GM23338 (cell line): ENCODE measurements at regions not wholly inside any gene's neighbourhood (a gene's known extent, or its start where the extent isn't known, plus 50 kb on each side); places are given as distances from the start of the nearest gene placed in this dataset.

Experiments
- ATAC-seq: fragments of 200-7000 bp; cut with Tn5 transposase; 3 replicates; pipeline ENCODE4 v1.9.1; 2020
- DNase-seq: peaks from one replicate; pipeline ENCODE4 v3.0.0-alpha.2; 2015; ENCODE audit warnings: low spot score
- H2AFZ ChIP-seq: fragments of 200-600 bp; sonication (generic); 2 replicates; pipeline ENCODE4 v1.8.0; 2016; ENCODE audit warnings: antibody characterized with exemption, mild to moderate bottlenecking, moderate library complexity
- H3F3A ChIP-seq: fragments of 200-600 bp; sonication (generic); replicated peaks from 2 replicates; pipeline ENCODE4 v1.8.0; 2017; ENCODE audit warnings: antibody characterized with exemption, mixed run types, low read depth
- H3K27ac ChIP-seq: fragments of 200-600 bp; sonication (generic); 2 replicates; pipeline ENCODE4 v1.6.1; 2016; ENCODE audit warnings: low read depth
- H3K27me3 ChIP-seq: fragments of 200-600 bp; sonication (generic); 2 replicates; pipeline ENCODE4 v1.8.0; 2016; ENCODE audit warnings: mild to moderate bottlenecking, mixed run types, moderate library complexity; ENCODE audit not compliant: insufficient read depth
- H3K36me3 ChIP-seq: fragments of 200-600 bp; sonication (generic); 2 replicates; pipeline ENCODE4 v1.8.0; 2016; ENCODE audit warnings: mild to moderate bottlenecking; ENCODE audit not compliant: insufficient read depth
- H3K4me1 ChIP-seq: fragments of 200-600 bp; sonication (generic); 2 replicates; pipeline ENCODE4 v1.8.0; 2016; ENCODE audit warnings: mild to moderate bottlenecking, moderate library complexity; ENCODE audit not compliant: insufficient read depth
- H3K4me2 ChIP-seq: fragments of 200-600 bp; sonication (generic); 2 replicates; pipeline ENCODE4 v1.7.1; 2017; ENCODE audit warnings: mixed run types
- H3K4me3 ChIP-seq: fragments of 200-600 bp; sonication (generic); 2 replicates; pipeline ENCODE4 v1.6.1; 2016; ENCODE audit warnings: mixed run types
- H3K79me2 ChIP-seq: fragments of 200-600 bp; sonication (generic); replicated peaks from 2 replicates; pipeline ENCODE4 v1.8.0; 2017; ENCODE audit warnings: mild to moderate bottlenecking; ENCODE audit not compliant: insufficient read depth
- H3K9me2 ChIP-seq: fragments of 200-600 bp; sonication (generic); 2 replicates; pipeline ENCODE4 v1.8.0; 2017; ENCODE audit not compliant: insufficient read depth
- H4K20me1 ChIP-seq: fragments of 200-600 bp; sonication (generic); replicated peaks from 2 replicates; pipeline ENCODE4 v1.8.0; 2017; ENCODE audit warnings: mild to moderate bottlenecking; ENCODE audit not compliant: insufficient read depth
- H3K27ac Mint-ChIP-seq: 2 replicates; pipeline ENCODE4 v1.8.0; 2020; ENCODE audit warnings: inconsistent platforms, mild to moderate bottlenecking, moderate library complexity, mixed read lengths
- H3K27me3 Mint-ChIP-seq: 3 replicates; pipeline ENCODE4 v1.8.0; 2022; ENCODE audit warnings: low read depth, mild to moderate bottlenecking, moderate library complexity, mixed read lengths, inconsistent platforms; ENCODE audit not compliant: insufficient read depth, poor library complexity
- H3K36me3 Mint-ChIP-seq: 3 replicates; pipeline ENCODE4 v1.8.0; 2021; ENCODE audit warnings: low read depth, mild to moderate bottlenecking, inconsistent platforms, moderate library complexity, mixed read lengths
- H3K4me1 Mint-ChIP-seq: 3 replicates; pipeline ENCODE4 v1.8.0; 2020; ENCODE audit warnings: mild to moderate bottlenecking, inconsistent platforms, mixed read lengths
- H3K4me3 Mint-ChIP-seq: 3 replicates; pipeline ENCODE4 v1.8.0; 2021; ENCODE audit warnings: moderate library complexity, mild to moderate bottlenecking, inconsistent platforms, mixed read lengths
- H3K9me3 Mint-ChIP-seq: 3 replicates; pipeline ENCODE4 v1.8.0; 2020; ENCODE audit warnings: moderate library complexity, mild to moderate bottlenecking, inconsistent platforms, mixed read lengths
- CREB1 ChIP-seq: fragments of 250-450 bp; sonication (Bioruptor Pico); IDR thresholded peaks from 2 replicates; pipeline ENCODE4 v1.5.0; 2020; ENCODE audit warnings: low read depth, mild to moderate bottlenecking, moderate library complexity
- EZH2 ChIP-seq: fragments of 200-600 bp; sonication (generic); IDR thresholded peaks from one replicate; pipeline ENCODE4 v1.8.0; 2017; ENCODE audit warnings: antibody characterized with exemption, mild to moderate bottlenecking, low read depth; ENCODE audit not compliant: unreplicated experiment
- JUNB ChIP-seq: IDR thresholded peaks from one replicate; pipeline ENCODE4 v1.6.1; 2016; ENCODE audit warnings: antibody characterized with exemption; ENCODE audit not compliant: unreplicated experiment
- NANOG ChIP-seq: IDR thresholded peaks from 2 replicates; pipeline ENCODE4 v1.6.1; 2016; ENCODE audit warnings: antibody characterized with exemption, borderline replicate concordance
- POLR2AphosphoS5 ChIP-seq: IDR thresholded peaks from 2 replicates; pipeline ENCODE4 v1.6.1; 2016; ENCODE audit warnings: antibody characterized with exemption, low read depth
- STAT1 ChIP-seq: IDR thresholded peaks from one replicate; pipeline ENCODE4 v1.6.1; 2016; ENCODE audit warnings: antibody characterized with exemption; ENCODE audit not compliant: unreplicated experiment
- ZNF331 ChIP-seq: fragments of 250-450 bp; sonication (Bioruptor Pico); IDR thresholded peaks from 2 replicates; pipeline ENCODE4 v1.5.0; 2020; ENCODE audit warnings: low read depth, mild to moderate bottlenecking, moderate library complexity
- TF ChIP-seq, protein P1 (sequence below), 2 experiments: fragments of 200-600 bp in 1 of 2; sonication (generic) in 1 of 2; conservative IDR thresholded peaks; 2 replicates each; pipeline versions ENCODE4 v1.5.1 to v1.6.1; 2016 to 2017; ENCODE audit warnings: antibody characterized with exemption in 2 of 2, low read depth in 2 of 2, mild to moderate bottlenecking in 2 of 2, moderate library complexity in 1 of 2
- TF ChIP-seq, protein P2 (sequence below): fragments of 250-450 bp; sonication (Bioruptor Pico); IDR thresholded peaks from 2 replicates; pipeline ENCODE4 v1.5.0; 2020; ENCODE audit warnings: mild to moderate bottlenecking, moderate library complexity

DNA sequence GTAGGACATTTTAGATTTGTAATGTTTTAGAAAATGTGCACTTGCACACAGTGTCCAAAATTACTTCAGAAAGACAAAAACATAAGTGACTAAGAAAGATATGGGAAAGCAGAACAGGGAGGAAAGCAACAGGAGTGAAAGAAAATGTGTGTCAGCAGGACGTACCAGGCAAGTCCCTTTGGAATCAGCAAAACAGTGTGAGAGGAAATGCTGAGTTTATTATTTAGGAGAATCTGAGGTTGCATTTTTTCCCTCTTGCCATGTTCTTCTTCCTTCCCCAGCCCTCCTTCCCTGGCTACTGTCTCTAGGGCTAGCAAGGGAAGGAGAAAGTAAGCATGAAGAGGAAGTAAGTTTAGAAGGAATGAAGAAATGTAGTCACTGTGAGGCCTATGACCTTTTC, 67.7 kb upstream of the CD163 start (continued):
- no peak for TF ChIP-seq ZNF331
- no peak for TF ChIP-seq EZH2
- TF ChIP-seq STAT1, result no peak
- TF ChIP-seq, protein P1, sequence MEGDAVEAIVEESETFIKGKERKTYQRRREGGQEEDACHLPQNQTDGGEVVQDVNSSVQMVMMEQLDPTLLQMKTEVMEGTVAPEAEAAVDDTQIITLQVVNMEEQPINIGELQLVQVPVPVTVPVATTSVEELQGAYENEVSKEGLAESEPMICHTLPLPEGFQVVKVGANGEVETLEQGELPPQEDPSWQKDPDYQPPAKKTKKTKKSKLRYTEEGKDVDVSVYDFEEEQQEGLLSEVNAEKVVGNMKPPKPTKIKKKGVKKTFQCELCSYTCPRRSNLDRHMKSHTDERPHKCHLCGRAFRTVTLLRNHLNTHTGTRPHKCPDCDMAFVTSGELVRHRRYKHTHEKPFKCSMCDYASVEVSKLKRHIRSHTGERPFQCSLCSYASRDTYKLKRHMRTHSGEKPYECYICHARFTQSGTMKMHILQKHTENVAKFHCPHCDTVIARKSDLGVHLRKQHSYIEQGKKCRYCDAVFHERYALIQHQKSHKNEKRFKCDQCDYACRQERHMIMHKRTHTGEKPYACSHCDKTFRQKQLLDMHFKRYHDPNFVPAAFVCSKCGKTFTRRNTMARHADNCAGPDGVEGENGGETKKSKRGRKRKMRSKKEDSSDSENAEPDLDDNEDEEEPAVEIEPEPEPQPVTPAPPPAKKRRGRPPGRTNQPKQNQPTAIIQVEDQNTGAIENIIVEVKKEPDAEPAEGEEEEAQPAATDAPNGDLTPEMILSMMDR (conservative IDR thresholded peaks at IDR 0.05; ENCODE audit: low read depth in 2 of 2), result no peak

DNA sequence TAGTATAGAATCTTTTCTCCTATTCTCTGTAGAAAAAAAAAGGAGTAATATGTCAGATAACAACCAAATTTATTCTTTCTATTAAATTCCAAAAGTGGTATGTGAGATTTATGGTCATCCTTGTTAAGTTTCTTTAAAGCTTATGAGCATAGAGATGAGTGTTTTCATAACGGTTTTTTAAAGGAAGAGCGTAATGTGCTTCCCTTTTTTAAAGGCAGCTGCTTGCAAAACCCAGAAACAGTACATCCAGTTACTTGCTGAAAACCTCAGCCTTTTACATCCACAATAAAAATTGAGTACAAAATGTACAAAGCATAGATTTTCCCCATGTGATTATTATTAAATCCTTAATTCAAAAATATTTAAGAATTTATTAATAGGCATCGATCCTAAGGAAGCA, 53.6 kb upstream of the CD163 start:
- H3K36me3 ChIP-seq, result peaks cover 5% of the 10 kb centered on the region; the same call in 1 of the 2 replicates
- peaks cover 9% of the 10 kb centered on the region; the same call in 1 of the 2 replicates for H3K4me1 ChIP-seq
- no peak overlapping the region for H3K4me3 ChIP-seq
- H4K20me1 ChIP-seq, result no peaks in the 10 kb centered on the region
- H3K9me2 ChIP-seq, result no peaks in the 10 kb centered on the region
- no peak for TF ChIP-seq JUNB
- TF ChIP-seq, protein P2, sequence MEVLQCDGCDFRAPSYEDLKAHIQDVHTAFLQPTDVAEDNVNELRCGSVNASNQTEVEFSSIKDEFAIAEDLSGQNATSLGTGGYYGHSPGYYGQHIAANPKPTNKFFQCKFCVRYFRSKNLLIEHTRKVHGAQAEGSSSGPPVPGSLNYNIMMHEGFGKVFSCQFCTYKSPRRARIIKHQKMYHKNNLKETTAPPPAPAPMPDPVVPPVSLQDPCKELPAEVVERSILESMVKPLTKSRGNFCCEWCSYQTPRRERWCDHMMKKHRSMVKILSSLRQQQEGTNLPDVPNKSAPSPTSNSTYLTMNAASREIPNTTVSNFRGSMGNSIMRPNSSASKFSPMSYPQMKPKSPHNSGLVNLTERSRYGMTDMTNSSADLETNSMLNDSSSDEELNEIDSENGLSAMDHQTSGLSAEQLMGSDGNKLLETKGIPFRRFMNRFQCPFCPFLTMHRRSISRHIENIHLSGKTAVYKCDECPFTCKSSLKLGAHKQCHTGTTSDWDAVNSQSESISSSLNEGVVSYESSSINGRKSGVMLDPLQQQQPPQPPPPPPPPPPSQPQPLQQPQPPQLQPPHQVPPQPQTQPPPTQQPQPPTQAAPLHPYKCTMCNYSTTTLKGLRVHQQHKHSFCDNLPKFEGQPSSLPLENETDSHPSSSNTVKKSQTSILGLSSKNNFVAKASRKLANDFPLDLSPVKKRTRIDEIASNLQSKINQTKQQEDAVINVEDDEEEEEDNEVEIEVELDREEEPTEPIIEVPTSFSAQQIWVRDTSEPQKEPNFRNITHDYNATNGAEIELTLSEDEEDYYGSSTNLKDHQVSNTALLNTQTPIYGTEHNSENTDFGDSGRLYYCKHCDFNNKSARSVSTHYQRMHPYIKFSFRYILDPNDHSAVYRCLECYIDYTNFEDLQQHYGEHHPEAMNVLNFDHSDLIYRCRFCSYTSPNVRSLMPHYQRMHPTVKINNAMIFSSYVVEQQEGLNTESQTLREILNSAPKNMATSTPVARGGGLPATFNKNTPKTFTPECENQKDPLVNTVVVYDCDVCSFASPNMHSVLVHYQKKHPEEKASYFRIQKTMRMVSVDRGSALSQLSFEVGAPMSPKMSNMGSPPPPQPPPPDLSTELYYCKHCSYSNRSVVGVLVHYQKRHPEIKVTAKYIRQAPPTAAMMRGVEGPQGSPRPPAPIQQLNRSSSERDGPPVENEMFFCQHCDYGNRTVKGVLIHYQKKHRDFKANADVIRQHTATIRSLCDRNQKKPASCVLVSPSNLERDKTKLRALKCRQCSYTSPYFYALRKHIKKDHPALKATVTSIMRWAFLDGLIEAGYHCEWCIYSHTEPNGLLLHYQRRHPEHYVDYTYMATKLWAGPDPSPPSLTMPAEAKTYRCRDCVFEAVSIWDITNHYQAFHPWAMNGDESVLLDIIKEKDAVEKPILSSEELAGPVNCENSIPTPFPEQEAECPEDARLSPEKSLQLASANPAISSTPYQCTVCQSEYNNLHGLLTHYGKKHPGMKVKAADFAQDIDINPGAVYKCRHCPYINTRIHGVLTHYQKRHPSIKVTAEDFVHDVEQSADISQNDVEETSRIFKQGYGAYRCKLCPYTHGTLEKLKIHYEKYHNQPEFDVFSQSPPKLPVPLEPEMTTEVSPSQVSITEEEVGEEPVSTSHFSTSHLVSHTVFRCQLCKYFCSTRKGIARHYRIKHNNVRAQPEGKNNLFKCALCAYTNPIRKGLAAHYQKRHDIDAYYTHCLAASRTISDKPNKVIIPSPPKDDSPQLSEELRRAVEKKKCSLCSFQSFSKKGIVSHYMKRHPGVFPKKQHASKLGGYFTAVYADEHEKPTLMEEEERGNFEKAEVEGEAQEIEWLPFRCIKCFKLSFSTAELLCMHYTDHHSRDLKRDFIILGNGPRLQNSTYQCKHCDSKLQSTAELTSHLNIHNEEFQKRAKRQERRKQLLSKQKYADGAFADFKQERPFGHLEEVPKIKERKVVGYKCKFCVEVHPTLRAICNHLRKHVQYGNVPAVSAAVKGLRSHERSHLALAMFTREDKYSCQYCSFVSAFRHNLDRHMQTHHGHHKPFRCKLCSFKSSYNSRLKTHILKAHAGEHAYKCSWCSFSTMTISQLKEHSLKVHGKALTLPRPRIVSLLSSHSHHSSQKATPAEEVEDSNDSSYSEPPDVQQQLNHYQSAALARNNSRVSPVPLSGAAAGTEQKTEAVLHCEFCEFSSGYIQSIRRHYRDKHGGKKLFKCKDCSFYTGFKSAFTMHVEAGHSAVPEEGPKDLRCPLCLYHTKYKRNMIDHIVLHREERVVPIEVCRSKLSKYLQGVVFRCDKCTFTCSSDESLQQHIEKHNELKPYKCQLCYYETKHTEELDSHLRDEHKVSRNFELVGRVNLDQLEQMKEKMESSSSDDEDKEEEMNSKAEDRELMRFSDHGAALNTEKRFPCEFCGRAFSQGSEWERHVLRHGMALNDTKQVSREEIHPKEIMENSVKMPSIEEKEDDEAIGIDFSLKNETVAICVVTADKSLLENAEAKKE (CRISPR knock-in tag), result no peak
- TF ChIP-seq STAT1, result no peak
- no peak for TF ChIP-seq POLR2AphosphoS5
- TF ChIP-seq, protein P1 (conservative IDR thresholded peaks at IDR 0.05; ENCODE audit: low read depth in 2 of 2), result no peak
- no peak for TF ChIP-seq NANOG
- TF ChIP-seq CREB1 (CRISPR knock-in tag), result no peak
- Mint-ChIP-seq H3K4me3 (no peak overlapping the region), H3K9me3 (no peaks in the 10 kb centered on the region; the same call in 2 of the 3 replicates), H3K27me3 (peaks cover 3% of the 10 kb centered on the region), H3K27ac (no peak overlapping the region), H3K4me1 (peaks cover 5% of the 10 kb centered on the region), H3K36me3 (no peaks in the 10 kb centered on the region)
- H3K4me2 ChIP-seq, result no peak overlapping the region
- no peak for DNase-seq
- peak overlapping the region; percentile 24; the same call in 1 of the 2 replicates for H2AFZ ChIP-seq
- H3F3A ChIP-seq, result no peaks in the 10 kb centered on the region
- no peak overlapping the region for H3K27ac ChIP-seq
- ATAC-seq, result no peak
- H3K79me2 ChIP-seq, result no peaks in the 10 kb centered on the region
- no peaks in the 10 kb centered on the region for H3K27me3 ChIP-seq
